ENCODE measurements at regions not wholly inside any gene's neighbourhood (a gene's known extent, or its start where the extent isn't known, plus 50 kb on each side); places are given as distances from the start of the nearest gene placed in this dataset.

- Histone ChIP-seq H3K79me2 (no peaks in the 10 kb centered on the region), H3K4me1 (ENCODE audit: insufficient read depth) (peaks cover 5% of the 10 kb centered on the region), H3K9me3 (ENCODE audit: low read depth) (no peaks in the 10 kb centered on the region), H3K9me2 (replicated peaks; ENCODE audit: insufficient read depth) (no peaks in the 10 kb centered on the region), H3K27ac (no peak overlapping the region), H3K36me3 (replicated peaks; ENCODE audit: insufficient read depth, low read depth) (no peaks in the 10 kb centered on the region), H3K4me3 (no peak overlapping the region), H3K4me2 (no peak overlapping the region), H4K20me1 (ENCODE audit: insufficient read depth, poor library complexity, severe bottlenecking) (no peaks in the 10 kb centered on the region), H3K27me3 (no peaks in the 10 kb centered on the region), H2AFZ (no peak overlapping the region)
- DNase-seq (ENCODE audit: low spot score), result no peak
- TF ChIP-seq EZH2 (IDR thresholded peaks at IDR 0.05; ENCODE audit: borderline replicate concordance), result no peak
- TF ChIP-seq CTCF (IDR thresholded peaks at IDR 0.05; ENCODE audit: poor library complexity), result no peak
- 83% methylated on average over 2 of the region's 2 CpGs for WGBS (ENCODE audit: low lambda C conversion rate, missing lambda C conversion rate)
Measured at GRCh38 chr5:67677422-67677970, 480.9 kb upstream of the CD180 start.

GRCh38 chr5:67676863-67677262 is 480.3 kb upstream of the CD180 start:
- Histone ChIP-seq H3K4me1 (ENCODE audit: insufficient read depth) (peaks cover 5% of the 10 kb centered on the region), H4K20me1 (ENCODE audit: insufficient read depth, poor library complexity, severe bottlenecking) (no peaks in the 10 kb centered on the region), H3K4me3 (no peak overlapping the region), H2AFZ (no peak overlapping the region), H3K27ac (no peak overlapping the region), H3K9me3 (ENCODE audit: low read depth) (no peaks in the 10 kb centered on the region), H3K79me2 (no peaks in the 10 kb centered on the region), H3K9me2 (replicated peaks; ENCODE audit: insufficient read depth) (no peaks in the 10 kb centered on the region), H3K27me3 (no peaks in the 10 kb centered on the region), H3K36me3 (replicated peaks; ENCODE audit: insufficient read depth, low read depth) (no peaks in the 10 kb centered on the region), H3K4me2 (no peak overlapping the region)
- WGBS (ENCODE audit: low lambda C conversion rate, missing lambda C conversion rate), result 93% methylated on average over 2 of the region's 2 CpGs
- DNase-seq (ENCODE audit: low spot score), result no peak
- TF ChIP-seq EZH2 (IDR thresholded peaks at IDR 0.05; ENCODE audit: borderline replicate concordance), result no peak
- no peak for TF ChIP-seq CTCF (IDR thresholded peaks at IDR 0.05; ENCODE audit: poor library complexity)
- TF ChIP-seq EZH2phosphoT487 (IDR thresholded peaks at IDR 0.05; ENCODE audit: low read depth, severe bottlenecking, unreplicated experiment), result no peak

GRCh38 chr5:67674159-67674655 is 477.6 kb upstream of the CD180 start:
- TF ChIP-seq EZH2 (IDR thresholded peaks at IDR 0.05; ENCODE audit: borderline replicate concordance) (no peak), EZH2phosphoT487 (IDR thresholded peaks at IDR 0.05; ENCODE audit: low read depth, severe bottlenecking, unreplicated experiment) (no peak), CTCF (IDR thresholded peaks at IDR 0.05; ENCODE audit: poor library complexity) (no peak)
- Histone ChIP-seq H3K4me2 (no peak overlapping the region), H3K9me2 (replicated peaks; ENCODE audit: insufficient read depth) (no peaks in the 10 kb centered on the region), H3K79me2 (no peaks in the 10 kb centered on the region), H3K27ac (no peak overlapping the region), H4K20me1 (ENCODE audit: insufficient read depth, poor library complexity, severe bottlenecking) (no peaks in the 10 kb centered on the region), H3K4me1 (ENCODE audit: insufficient read depth) (peaks cover 5% of the 10 kb centered on the region), H3K4me3 (no peak overlapping the region), H3K36me3 (replicated peaks; ENCODE audit: insufficient read depth, low read depth) (no peaks in the 10 kb centered on the region), H3K27me3 (no peaks in the 10 kb centered on the region), H3K9me3 (ENCODE audit: low read depth) (no peaks in the 10 kb centered on the region), H2AFZ (no peak overlapping the region)
- DNase-seq (ENCODE audit: low spot score), result no peak

- no peak overlapping the region for H3K27ac ChIP-seq
- H3K79me2 ChIP-seq, result no peaks in the 10 kb centered on the region
- no peak overlapping the region for H3K4me3 ChIP-seq
- H3K36me3 ChIP-seq (replicated peaks; ENCODE audit: insufficient read depth, low read depth), result no peaks in the 10 kb centered on the region
- no peaks in the 10 kb centered on the region for H3K9me2 ChIP-seq (replicated peaks; ENCODE audit: insufficient read depth)
- H3K4me2 ChIP-seq, result no peak overlapping the region
- no peaks in the 10 kb centered on the region for H4K20me1 ChIP-seq (ENCODE audit: insufficient read depth, poor library complexity, severe bottlenecking)
- H3K9me3 ChIP-seq (ENCODE audit: low read depth), result no peaks in the 10 kb centered on the region
- H2AFZ ChIP-seq, result no peak overlapping the region
- TF ChIP-seq CTCF (IDR thresholded peaks at IDR 0.05; ENCODE audit: poor library complexity), result no peak
- TF ChIP-seq EZH2phosphoT487 (IDR thresholded peaks at IDR 0.05; ENCODE audit: low read depth, severe bottlenecking, unreplicated experiment), result no peak
- TF ChIP-seq EZH2 (IDR thresholded peaks at IDR 0.05; ENCODE audit: borderline replicate concordance), result no peak
- H3K27me3 ChIP-seq, result no peaks in the 10 kb centered on the region
- H3K4me1 ChIP-seq (ENCODE audit: insufficient read depth), result peaks cover 5% of the 10 kb centered on the region
- no peak for DNase-seq (ENCODE audit: low spot score)
Measured at GRCh38 chr5:67673618-67674017, 477.0 kb upstream of the CD180 start.

Data from hepatocyte (in vitro differentiated cells).